ENCODE measurements at regions not wholly inside any gene's neighbourhood (a gene's known extent, or its start where the extent isn't known, plus 50 kb on each side); places are given as distances from the start of the nearest gene placed in this dataset.

DNA sequence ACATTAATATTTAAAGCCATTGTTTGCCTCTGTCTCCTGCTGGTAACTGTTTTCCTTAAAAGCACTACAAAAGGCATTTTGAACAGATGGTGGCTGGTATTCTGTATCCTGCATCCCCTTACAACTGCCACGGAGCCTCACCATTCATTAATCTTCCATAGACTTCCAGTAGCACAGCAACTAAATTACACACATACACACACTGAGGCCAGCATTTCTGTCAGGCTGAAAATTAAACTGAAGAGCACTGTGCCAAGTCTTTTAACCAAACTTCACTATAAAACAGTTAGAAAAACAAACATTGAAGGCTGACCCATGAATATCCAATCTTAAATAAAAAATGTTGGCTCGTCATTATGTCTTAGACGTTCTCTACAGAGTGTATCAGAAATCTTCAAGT lies 697.8 kb downstream of the DACH1 start:
- intact Hi-C loops (cut with micrococcal nuclease) = no loop called here
- H3K4me3 ChIP-seq (replicated peaks in 1 of 3; ENCODE audit: insufficient read depth in 1 of 3, low read depth in 1 of 3, low read length in 3 of 3) = no peak overlapping the region
- POLR2A ChIA-PET = no interaction called here
- no peaks in the 10 kb centered on the region for H3K4me1 ChIP-seq (ENCODE audit: control insufficient read depth, extremely low read depth, insufficient read depth, low read length)
- H3K9ac ChIP-seq (replicated peaks; ENCODE audit: extremely low read depth, insufficient read depth, low read length) = no peak overlapping the region
- DNase-seq (ENCODE audit: low read depth, low spot score) (no peak), FAIRE-seq (no peak)
- no peaks in the 10 kb centered on the region for H3K9me3 ChIP-seq (replicated peaks; ENCODE audit: control insufficient read depth, insufficient read depth, low read length)
- dilution Hi-C loops (cut with MboI; ENCODE audit: extremely low pct_ligation_motif_present, low sequenced_read_pairs) = no loop called here
- CTCF ChIA-PET = interaction anchor here (0.9 kb wide), 1 partner anchor 20 kb away, joined by 3 read pairs; no protein-coding TSS in a partner anchor
- no peaks in the 10 kb centered on the region for H3K36me3 ChIP-seq (ENCODE audit: control insufficient read depth in 2 of 2, extremely low read depth in 1 of 2, insufficient read depth in 2 of 2, low read length in 2 of 2)
- no peaks in the 10 kb centered on the region for H3K27me3 ChIP-seq (ENCODE audit: control insufficient read depth in 2 of 2, insufficient read depth in 2 of 2, low read length in 2 of 2)
- no peak overlapping the region for H2AFZ ChIP-seq (ENCODE audit: low read depth, low read length)
- H3K9me1 ChIP-seq (replicated peaks; ENCODE audit: control insufficient read depth, extremely low read depth, insufficient read depth, low read length) = no peaks in the 10 kb centered on the region
- H3K79me2 ChIP-seq (ENCODE audit: control insufficient read depth, insufficient read depth, low read length) = no peaks in the 10 kb centered on the region
- BruUV-seq (replicated peaks) = no TSS peak
- no peaks in the 10 kb centered on the region for H4K20me1 ChIP-seq (replicated peaks; ENCODE audit: control insufficient read depth, extremely low read depth, insufficient read depth, low read length)
- no peak overlapping the region for H3K27ac ChIP-seq (ENCODE audit: insufficient read depth, low read depth, low read length)
- TF ChIP-seq, protein P1, sequence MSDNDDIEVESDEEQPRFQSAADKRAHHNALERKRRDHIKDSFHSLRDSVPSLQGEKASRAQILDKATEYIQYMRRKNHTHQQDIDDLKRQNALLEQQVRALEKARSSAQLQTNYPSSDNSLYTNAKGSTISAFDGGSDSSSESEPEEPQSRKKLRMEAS (IDR thresholded peaks at IDR 0.05; ENCODE audit: insufficient read depth, insufficient read length) = no peak
- TF ChIP-seq GATA2 (IDR thresholded peaks at IDR 0.05; ENCODE audit: insufficient read depth, insufficient read length, low read depth, low read length) (no peak), FOS (IDR thresholded peaks at IDR 0.05; ENCODE audit: borderline replicate concordance, insufficient read depth, low read length) (no peak), POLR2AphosphoS5 (IDR thresholded peaks at IDR 0.05; ENCODE audit: insufficient read depth, low read depth, low read length) (no peak), EZH2 (IDR thresholded peaks at IDR 0.05; ENCODE audit: borderline replicate concordance, low read depth, low read length, severe bottlenecking) (no peak), JUN (IDR thresholded peaks at IDR 0.05; ENCODE audit: borderline replicate concordance, insufficient read depth, insufficient read length, low read depth) (no peak), MYC (IDR thresholded peaks at IDR 0.05; ENCODE audit: low read depth, low read length) (no peak), POLR2A (IDR thresholded peaks at IDR 0.05; ENCODE audit: low read depth, low read length) (no peak)
- TF ChIP-seq, protein P2, sequence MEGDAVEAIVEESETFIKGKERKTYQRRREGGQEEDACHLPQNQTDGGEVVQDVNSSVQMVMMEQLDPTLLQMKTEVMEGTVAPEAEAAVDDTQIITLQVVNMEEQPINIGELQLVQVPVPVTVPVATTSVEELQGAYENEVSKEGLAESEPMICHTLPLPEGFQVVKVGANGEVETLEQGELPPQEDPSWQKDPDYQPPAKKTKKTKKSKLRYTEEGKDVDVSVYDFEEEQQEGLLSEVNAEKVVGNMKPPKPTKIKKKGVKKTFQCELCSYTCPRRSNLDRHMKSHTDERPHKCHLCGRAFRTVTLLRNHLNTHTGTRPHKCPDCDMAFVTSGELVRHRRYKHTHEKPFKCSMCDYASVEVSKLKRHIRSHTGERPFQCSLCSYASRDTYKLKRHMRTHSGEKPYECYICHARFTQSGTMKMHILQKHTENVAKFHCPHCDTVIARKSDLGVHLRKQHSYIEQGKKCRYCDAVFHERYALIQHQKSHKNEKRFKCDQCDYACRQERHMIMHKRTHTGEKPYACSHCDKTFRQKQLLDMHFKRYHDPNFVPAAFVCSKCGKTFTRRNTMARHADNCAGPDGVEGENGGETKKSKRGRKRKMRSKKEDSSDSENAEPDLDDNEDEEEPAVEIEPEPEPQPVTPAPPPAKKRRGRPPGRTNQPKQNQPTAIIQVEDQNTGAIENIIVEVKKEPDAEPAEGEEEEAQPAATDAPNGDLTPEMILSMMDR (IDR thresholded peaks at IDR 0.05; ENCODE audit: extremely low read depth in 1 of 2, insufficient read depth in 1 of 2, low read depth in 1 of 2, low read length in 2 of 2) = no peak
- no peak overlapping the region for H3K4me2 ChIP-seq (ENCODE audit: insufficient read depth, low read length)
